GM18499 (cell line): ENCODE measurements at regions not wholly inside any gene's neighbourhood (a gene's known extent, or its start where the extent isn't known, plus 50 kb on each side); places are given as distances from the start of the nearest gene placed in this dataset.
"Not testable (repeated sequence)": the region's sequence is repeated elsewhere in the genome, so short reads cannot be mapped to it uniquely, and the experiment has no call there.

ENCODE experiments used
- ATAC-seq: cut with Tn5 transposase; IDR thresholded peaks from one replicate; pipeline ENCODE4 v1.9.1; 2021; ENCODE audit warnings: moderate number of reproducible peaks; ENCODE audit not compliant: insufficient read depth, unreplicated experiment

DNA sequence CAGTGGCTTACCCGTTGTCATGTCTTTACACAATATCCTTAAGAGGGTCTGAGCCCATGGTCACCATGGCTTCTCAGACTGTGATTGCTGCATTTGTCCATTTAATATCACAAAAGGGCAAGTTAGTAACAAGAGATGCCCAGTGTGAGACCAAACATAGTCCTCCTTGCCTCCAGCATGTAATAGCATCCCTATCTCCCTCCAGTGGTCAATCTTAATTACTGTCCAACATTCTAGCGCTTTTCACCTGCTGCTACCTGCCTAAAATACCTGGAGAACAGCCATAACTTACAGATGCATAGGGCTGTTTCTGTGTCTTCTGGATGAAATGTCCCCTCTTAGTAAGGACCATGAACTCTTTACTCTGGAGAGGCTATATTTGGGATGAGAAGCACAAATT, 267.2 kb upstream of the DAB2 start:
- no peak for ATAC-seq

DNA sequence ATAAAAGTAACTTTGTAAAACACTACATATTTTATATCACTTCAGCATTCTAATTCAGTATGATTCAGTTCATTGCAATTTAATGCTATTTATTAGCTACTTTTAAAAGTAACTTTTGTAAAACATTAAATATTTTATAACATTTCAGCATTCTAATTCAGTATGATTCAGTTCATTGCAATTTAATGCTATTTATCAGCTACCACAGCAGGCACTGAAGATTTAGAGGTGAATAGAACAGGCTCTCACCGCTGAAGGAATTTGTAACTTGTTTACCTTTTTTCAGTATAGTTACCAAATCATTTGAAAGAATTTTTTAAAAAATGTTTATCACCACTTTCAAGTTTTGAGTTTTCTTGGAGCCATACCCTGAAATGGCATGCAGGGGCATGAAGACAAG, 266.4 kb upstream of the DAB2 start:
- ATAC-seq, result no peak

DNA sequence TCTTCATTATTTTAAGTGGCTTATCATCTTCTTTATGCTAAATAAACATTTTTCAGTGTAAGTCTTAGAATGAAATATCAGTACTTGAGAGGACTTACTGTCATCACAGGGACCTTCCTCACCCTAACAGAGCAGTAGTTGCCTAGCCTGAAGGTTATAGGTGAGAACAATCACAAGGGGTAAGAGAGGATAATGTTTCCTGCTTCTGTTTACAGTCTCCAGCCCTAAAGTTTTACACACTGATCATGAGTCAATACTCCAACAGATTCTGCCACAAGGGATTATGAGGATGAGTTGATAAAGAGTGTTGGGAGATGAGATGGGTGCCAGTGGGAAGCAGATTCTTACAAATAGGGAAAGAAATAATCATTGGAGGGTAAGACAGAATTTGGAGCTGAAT, 265.1 kb upstream of the DAB2 start:
- ATAC-seq, result no peak

DNA sequence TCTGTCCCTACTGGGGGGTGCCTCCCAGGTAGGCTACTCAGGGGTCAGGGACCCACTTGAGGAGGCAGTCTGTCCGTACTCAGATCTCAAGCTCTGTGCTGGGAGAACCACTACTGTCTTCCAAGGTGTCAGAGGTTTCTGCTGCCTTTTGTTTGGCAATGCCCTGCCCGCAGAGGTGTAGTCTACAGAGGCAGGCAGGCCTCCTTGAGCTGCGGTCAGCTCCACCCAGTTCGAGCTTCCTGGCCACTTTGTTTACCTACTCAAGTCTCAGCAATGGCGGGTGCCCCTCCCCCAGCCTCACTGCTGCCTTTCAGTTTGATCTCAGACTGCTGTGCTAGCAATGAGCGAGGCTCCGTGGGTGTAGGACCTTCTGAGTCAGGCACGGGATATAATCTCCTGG, 263.1 kb upstream of the DAB2 start:
- ATAC-seq, result not testable (repeated sequence)

DNA sequence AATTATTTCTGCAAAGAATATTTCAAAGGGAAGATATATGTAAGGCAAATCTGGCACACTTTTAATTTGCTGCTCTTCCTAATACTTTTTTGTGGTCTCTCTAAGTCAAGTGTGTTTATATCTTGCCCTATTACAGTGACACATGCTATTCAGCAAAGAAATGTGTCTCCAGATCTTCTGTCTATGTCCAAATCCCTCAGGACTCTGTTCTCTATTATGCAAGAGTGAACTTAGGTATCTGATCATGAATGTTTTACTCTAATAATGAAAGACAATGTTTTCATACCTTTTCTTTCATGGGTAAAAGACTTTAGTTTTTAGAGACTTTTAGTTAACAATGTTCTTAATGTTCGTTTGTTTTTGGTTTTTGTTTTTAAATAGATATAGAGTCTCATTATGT, 255.4 kb upstream of the DAB2 start:
- no peak for ATAC-seq

DNA sequence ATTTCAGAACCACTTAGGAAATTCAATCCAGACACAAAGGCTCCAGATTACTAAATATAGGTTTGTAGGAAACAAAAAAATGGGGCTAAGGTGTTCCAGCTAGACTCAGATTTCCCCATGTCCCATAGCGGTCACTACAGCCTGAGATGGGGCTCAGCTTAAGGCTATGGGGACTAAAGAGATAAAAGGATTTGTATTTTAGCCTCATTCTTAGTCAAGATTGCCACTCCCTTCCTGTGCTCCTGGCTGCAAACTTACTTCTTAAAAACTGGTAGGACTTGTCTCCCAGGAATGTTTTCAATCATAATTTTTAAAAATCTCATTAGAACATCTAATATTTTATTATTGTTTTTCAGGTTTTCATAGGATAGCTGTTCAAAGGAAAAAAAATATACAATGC, 253.8 kb upstream of the DAB2 start:
- no peak for ATAC-seq

DNA sequence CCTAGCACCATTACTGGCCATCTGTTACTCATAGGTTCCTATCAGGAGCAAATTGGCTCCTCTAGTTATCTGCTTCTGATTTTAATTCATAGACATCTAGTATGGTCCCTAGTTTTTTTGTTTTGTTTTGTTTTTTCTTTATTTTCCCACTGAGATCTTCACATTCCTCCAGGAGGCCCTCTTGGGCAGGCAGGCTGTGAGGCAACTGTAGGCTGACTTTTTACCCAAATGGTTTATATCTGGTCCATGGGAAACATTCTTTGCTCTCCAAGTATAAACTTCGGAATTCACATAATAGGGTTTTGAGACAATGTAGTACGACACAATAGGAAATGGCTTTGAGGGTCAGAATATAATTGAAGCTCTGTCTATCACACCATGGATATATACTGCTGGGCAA, 250.9 kb upstream of the DAB2 start:
- no peak for ATAC-seq

DNA sequence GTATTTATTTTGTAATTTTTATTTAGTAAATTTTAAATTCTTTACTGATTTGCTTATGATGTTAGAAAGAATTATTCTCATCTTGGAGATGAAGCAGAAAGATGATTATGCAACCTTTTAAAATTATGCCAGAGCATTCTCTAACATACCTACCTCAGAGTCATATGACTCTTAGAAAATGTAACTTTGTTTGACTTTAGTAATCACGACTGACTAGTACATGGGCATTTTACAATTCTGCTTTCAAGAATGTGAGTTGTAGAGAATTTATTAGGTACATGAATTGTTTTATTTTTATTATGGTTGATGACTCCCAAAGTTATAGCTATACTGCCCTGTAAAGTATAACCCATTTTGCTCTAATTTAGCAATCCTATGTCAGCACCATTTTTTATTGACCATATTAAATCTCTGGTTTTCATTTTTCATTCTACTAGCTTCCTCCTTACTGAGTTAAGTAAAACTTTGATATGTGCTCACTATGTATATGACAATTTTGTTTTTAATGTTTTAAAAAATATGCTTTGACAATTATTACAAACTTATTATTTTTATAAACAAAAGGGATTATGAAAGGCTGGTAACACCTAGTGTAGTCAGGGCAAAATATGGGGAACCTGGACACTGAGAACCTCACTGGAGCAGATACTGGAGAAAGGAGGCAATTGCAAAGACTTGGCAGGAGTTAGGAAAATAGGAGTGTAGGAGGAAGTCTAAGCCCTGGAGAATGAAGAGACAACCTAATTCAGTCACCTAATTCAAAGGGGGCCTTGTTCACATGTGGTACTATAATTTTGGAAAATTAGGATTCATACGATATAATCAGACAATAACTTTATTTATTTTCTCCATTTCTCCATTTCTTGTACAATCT, 249.7 kb upstream of the DAB2 start:
- ATAC-seq, result no peak

DNA sequence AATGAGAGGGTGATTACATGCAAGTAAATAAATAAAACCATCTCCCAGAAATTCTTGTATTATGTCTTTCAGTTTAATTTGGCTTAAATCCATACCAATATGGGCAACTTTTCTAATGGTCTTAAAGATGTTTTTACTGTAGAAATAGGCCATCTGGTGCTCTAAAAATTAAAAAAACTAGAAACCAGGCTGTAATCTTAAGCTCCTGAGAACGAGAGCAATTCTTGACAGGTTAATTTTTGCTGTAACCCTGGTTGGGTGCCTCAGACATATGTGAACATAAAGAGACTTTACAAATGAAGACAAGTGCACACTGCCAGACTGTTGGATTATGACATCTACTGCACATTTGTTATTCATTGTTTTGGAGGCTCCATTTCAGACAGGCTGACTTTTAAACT, 246.8 kb upstream of the DAB2 start:
- ATAC-seq, result no peak

DNA sequence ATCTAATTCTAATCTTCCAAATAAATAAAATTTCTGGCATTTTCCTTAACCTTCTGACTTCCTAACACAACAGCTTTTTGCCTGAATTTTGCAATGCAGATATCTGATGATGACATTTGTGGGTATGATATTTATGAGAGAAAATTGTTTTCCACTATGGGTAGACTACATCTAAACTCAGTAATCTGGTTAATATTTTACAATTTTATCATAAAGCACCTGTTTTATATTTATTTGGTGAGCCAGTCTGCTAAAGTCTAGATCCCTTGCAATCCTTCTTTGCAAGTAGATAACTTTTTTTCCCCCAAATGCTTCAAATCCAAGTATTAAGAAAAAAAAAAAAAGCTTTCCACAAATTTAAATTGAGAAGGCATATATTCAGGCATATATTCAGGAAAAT, 246.2 kb upstream of the DAB2 start:
- ATAC-seq, result no peak

DNA sequence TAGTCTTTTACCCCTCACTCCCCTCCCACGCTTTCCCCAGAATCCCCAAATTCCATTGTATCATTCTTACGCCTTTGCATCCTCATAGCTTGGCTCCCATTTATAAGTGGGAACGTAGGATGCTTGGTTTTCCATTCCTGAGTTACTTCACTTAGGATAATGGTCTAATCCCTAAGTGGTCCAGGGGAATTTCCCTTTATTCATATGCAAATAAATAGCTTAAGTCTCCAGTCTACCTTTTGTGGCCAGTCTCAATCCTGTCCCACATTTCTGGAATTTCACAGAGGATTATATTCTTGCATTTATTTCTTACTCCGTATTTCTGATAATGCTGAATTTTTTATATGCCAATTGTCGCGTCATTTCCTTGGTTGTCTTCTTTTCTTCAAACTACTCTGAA, 245.6 kb upstream of the DAB2 start:
- ATAC-seq, result no peak

DNA sequence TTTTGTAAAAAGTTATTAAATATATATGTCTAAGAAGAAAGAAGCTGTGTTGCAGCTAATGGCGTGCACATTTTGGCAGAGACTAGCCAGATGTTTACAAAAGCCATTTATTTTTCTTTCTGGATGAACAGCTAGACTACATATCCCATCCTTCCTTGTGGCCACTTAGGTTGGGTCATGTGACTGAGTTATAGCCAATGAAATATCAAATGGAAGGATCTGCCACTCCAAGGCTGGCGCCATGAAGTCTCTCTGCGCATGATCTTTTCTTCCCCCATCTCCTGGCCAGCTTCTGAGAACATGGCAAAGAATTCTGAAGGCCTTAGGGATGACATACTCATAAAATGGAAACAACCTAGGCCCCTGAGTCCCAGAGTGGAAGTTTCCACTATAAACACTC, 244.2 kb upstream of the DAB2 start:
- ATAC-seq, result no peak

DNA sequence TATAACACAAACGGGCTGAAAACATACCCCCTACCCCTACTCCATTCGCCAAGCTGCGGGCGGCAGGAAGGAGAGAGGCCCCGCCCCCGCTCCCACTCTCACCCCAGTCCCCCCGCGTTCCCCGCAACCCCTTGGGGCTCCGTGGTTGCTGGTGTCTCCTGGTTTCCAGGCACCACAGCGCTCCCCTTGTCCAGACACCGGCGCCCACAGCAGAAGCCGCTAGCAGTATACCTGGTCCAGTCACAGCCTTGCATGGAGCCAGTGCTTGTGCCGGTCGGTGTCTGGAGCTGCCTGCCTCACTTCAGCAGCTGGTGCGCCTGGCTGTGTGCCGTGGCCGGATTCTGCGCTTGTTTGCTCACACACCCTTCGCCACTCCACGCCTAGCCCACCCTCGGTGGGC, 240.5 kb upstream of the DAB2 start:
- no peak for ATAC-seq

DNA sequence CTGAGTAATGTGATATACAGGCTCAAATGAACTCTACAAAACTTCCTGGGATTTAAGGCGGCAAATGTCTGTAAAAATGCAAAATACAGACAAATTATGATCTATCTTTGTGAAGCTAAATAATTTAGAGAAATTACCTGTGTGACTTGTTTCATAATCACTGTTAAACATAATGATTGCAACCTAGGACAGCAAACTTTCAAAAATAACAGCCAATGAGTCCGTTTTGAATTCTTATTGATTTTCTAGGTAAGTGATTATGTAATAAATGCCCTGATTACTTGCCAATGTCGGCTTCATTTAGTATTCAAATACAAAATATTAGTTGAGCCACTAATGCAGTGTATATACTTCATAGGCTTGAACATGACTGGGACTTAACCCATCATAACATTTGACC, 238.2 kb upstream of the DAB2 start:
- ATAC-seq, result no peak

DNA sequence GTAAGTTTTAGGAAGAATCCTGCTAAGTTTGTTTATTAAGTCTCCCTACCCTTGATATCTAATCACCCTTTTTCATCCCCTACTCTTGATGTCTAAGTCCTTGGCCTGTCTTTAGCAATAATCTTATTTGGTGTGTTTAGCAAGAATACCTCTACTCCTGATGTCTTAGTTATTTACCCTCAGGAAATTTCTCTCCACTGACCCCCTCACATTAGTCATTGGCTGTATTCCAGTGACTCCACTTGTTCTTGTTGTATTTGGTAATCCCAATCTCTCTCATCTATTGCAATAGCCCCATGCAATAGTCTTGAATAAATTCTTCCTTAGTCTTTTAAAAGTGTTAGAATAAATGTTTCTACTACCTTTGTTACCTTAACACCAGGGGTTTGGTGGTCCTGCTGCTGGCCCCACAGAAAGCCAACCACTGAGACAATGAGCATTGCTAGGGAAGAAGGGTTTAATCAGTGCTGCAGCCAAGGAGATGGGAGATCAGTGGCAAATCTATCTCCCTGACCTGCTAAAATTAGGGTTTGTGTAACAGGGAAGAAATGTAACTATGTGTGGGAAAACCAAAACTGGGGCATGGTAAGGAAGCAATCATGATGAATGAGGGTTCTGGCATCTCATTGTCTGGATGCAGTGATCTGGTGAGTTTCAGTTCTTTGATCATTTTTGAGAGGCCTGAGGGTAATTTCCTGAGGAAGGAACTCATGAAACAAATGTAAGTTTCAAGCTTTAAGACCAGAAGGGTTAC, 236.4 kb upstream of the DAB2 start:
- no peak for ATAC-seq

DNA sequence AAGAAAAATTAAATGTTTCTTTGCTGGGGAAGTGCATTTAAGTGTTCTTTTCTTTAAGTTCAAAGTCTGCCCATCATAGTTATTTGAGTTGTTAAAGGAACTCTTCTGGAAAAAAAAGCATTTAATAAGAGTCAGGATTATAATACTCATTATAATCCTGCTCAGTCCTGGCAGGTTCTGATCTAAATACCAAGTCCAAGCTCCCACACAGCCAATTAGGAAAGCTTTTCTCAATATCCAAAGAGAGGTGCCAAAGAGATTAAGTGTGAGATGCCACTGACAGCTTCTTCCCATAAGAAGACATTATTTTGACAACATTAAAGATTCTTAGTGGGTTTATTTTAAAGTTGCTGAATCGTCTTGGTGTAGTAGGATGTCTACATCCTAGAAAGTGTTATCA, 235.2 kb upstream of the DAB2 start:
- no peak for ATAC-seq

DNA sequence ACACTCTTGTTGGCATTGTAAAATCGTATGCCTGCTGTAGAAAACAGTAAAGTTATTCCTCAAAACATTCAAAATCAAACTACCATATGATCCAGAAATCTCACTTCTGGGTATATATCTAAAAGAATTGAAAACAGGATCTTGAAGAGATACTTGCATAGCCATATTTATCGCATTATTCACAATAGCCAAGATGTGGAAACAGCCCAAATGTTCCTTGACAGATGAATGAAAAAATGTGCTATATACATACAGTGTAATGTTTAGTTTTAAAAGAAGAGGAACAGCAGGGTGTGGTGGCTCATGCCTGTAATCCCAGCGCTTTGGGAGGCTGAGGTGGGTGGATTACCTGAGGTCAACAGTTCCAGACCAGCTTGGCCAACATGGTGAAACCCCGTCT, 234.1 kb upstream of the DAB2 start:
- no peak for ATAC-seq

DNA sequence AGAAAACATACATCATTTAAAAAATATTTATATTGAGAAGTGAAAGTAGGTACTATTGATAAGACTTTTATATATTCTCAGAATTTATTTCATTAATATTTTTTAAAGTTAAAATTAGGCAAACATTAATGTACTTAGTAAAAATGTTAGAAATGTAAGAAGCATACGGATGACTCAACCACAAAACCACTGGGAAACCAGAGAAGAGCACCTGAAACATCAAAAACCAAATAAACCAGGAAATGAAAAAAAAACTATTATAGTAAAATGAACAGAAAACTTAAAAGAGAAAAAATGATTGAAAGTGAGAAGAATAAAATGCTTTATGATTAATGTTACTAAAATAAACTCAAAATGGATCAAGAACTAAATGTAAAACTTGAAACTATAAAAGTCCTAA, 233.2 kb upstream of the DAB2 start:
- ATAC-seq, result no peak

DNA sequence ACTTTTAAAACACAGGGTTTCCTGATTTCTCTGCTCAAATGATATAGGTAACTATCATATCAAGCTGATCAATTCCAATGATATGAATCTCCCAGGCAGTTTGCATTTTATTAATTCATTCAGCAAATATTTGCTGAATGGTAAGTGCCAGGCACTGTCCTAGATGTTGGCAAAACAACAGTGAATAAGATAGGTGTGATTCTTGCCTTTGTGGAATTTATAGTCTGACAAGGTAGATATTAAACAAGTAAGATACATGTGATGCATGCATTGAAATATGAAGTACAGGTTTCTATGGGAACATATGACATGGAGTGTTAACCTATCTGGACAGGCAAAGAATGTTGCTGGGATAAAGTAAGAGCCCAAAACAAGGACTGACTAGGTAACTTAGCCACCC, 231.8 kb upstream of the DAB2 start:
- ATAC-seq, result no peak

DNA sequence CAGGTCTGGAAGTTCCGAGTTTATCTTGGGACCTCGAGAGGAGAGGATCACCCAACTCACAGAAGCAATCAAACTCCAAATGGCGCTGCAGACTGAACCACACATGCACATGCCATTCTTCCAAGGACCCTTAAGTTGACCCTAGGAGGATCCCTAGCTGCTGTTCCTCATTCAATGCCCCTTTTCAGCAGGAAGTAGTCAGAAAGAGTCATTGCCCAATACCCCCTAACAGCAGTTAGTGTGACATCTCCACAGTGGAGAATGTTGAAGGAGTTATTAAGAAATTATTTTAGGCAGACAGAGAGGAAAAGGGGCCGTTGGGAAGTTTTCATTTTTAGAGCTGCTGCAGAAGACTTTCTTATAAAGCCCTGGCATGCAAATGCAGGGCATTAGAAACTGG, 229.9 kb upstream of the DAB2 start:
- ATAC-seq, result no peak

DNA sequence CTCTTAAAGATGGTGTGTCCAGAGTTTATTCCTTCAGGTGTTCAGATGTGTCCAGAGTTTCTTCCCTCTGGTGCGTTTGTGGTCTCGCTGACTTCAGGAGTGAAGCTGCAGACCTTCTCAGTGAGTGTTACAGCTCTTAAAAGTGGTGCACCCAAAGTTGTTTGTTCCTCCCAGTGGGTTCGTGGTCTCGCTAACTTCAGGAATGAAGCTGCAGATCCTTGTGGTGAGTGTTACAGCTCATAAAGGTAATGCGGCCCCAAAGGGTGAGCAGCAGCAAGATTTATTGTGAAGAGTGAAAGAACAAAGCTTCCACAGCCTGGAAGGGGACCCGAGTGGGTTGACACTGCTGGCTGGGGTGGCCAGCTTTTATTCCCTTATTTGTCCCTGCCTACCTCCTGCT, 227.7 kb upstream of the DAB2 start:
- not testable (repeated sequence) for ATAC-seq

DNA sequence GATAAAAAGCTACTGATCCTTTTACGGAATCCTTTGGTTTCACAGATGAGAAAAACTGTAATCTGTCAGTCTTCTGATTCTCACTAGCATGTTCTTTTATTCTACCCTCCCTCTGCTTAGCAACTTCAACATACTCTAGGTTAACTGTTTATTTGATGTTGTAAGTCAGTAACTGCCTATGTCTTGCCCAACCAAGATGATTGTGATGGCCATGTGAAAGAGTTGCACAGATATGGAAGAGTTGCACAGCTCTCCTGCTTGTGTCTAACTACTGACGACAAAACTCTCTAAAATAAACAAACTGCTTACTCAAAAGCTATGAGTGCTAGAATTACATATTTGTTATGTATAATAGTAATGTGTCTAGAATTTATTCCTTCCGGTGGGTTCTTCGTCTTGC, 227.3 kb upstream of the DAB2 start:
- ATAC-seq, result no peak
